ENCODE measurements at regions not wholly inside any gene's neighbourhood (a gene's known extent, or its start where the extent isn't known, plus 50 kb on each side); places are given as distances from the start of the nearest gene placed in this dataset.

GRCh38 chr15:31470756-31471155, 144.1 kb downstream of the KLF13 start:
- Histone ChIP-seq H3K9ac (ENCODE audit: low read length) (no peak overlapping the region), H3K4me3 (ENCODE audit: low read length) (no peak overlapping the region), H3K27me3 (ENCODE audit: control insufficient read depth, insufficient read depth, low read length) (no peaks in the 10 kb centered on the region), H3K9me3 (ENCODE audit: control insufficient read depth, low read length) (no peaks in the 10 kb centered on the region), H3K36me3 (ENCODE audit: control insufficient read depth, insufficient read depth, low read length) (no peaks in the 10 kb centered on the region), H3K4me1 (ENCODE audit: control insufficient read depth, insufficient read depth, low read length) (peaks cover 20% of the 10 kb centered on the region)

- Histone ChIP-seq H3K27me3 (ENCODE audit: control insufficient read depth, insufficient read depth, low read length) (no peaks in the 10 kb centered on the region), H3K4me3 (ENCODE audit: low read length) (no peak overlapping the region), H3K9ac (ENCODE audit: low read length) (no peak overlapping the region), H3K9me3 (ENCODE audit: control insufficient read depth, low read length) (no peaks in the 10 kb centered on the region), H3K36me3 (ENCODE audit: control insufficient read depth, insufficient read depth, low read length) (no peaks in the 10 kb centered on the region), H3K4me1 (ENCODE audit: control insufficient read depth, insufficient read depth, low read length) (peaks cover 16% of the 10 kb centered on the region)
Measured at GRCh38 chr15:31471731-31472430, 145.2 kb downstream of the KLF13 start.

- peaks cover 16% of the 10 kb centered on the region for H3K4me1 ChIP-seq (ENCODE audit: control insufficient read depth, insufficient read depth, low read length)
- no peak overlapping the region for H3K4me3 ChIP-seq (ENCODE audit: low read length)
- H3K9ac ChIP-seq (ENCODE audit: low read length): no peak overlapping the region
- H3K27me3 ChIP-seq (ENCODE audit: control insufficient read depth, insufficient read depth, low read length): no peaks in the 10 kb centered on the region
- H3K9me3 ChIP-seq (ENCODE audit: control insufficient read depth, low read length): no peaks in the 10 kb centered on the region
- H3K36me3 ChIP-seq (ENCODE audit: control insufficient read depth, insufficient read depth, low read length): no peaks in the 10 kb centered on the region
Measured at GRCh38 chr15:31472636-31473384, 146.2 kb downstream of the KLF13 start.

GRCh38 chr15:31473385-31474058, 146.9 kb downstream of the KLF13 start:
- Histone ChIP-seq H3K9ac (ENCODE audit: low read length) (no peak overlapping the region), H3K27me3 (ENCODE audit: control insufficient read depth, insufficient read depth, low read length) (no peaks in the 10 kb centered on the region), H3K4me3 (ENCODE audit: low read length) (no peak overlapping the region), H3K4me1 (ENCODE audit: control insufficient read depth, insufficient read depth, low read length) (peaks cover 16% of the 10 kb centered on the region), H3K9me3 (ENCODE audit: control insufficient read depth, low read length) (no peaks in the 10 kb centered on the region), H3K36me3 (ENCODE audit: control insufficient read depth, insufficient read depth, low read length) (no peaks in the 10 kb centered on the region)

DNA sequence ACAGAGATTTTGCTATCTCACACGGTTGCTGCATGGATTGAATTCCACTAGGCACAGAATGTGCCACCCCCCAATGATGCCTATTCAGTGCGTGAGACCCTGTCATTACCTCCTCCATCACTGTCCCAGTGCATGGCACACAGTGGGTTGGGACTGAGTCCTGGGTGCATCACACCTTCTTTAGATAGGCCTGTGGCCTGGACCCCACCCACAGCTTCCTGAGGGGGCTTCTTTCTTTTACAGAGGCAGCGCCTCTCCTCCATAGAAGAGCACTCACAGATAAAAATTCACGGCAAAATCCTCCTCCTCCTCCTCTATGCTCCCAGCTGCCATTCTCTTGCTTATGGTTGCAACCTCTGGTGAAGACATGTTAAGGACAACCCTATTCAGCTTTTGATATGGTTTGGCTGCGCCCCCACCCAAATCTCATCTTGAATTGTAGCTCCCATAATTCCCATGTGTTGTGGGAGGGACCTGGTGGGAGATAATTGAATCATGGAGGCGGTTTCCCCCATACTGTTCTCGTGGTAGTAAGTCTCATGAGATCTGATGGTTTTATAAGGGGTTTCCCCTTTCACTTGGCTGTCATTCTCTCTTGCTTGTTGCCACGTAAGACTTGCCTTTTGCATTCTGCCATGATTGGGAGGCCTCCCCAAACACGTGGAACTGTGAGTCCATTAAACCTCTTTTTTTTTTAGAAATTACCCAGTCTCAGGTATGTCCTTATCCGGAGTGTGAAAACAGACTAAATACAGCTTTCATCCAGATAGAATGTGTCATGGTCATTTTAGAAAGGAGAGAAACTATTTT, 147.6 kb downstream of the KLF13 start:
- H3K4me1 ChIP-seq (ENCODE audit: control insufficient read depth, insufficient read depth, low read length): peaks cover 16% of the 10 kb centered on the region
- no peaks in the 10 kb centered on the region for H3K27me3 ChIP-seq (ENCODE audit: control insufficient read depth, insufficient read depth, low read length)
- no peaks in the 10 kb centered on the region for H3K9me3 ChIP-seq (ENCODE audit: control insufficient read depth, low read length)
- H3K36me3 ChIP-seq (ENCODE audit: control insufficient read depth, insufficient read depth, low read length): no peaks in the 10 kb centered on the region
- no peak overlapping the region for H3K9ac ChIP-seq (ENCODE audit: low read length)
- no peak overlapping the region for H3K4me3 ChIP-seq (ENCODE audit: low read length)

DNA sequence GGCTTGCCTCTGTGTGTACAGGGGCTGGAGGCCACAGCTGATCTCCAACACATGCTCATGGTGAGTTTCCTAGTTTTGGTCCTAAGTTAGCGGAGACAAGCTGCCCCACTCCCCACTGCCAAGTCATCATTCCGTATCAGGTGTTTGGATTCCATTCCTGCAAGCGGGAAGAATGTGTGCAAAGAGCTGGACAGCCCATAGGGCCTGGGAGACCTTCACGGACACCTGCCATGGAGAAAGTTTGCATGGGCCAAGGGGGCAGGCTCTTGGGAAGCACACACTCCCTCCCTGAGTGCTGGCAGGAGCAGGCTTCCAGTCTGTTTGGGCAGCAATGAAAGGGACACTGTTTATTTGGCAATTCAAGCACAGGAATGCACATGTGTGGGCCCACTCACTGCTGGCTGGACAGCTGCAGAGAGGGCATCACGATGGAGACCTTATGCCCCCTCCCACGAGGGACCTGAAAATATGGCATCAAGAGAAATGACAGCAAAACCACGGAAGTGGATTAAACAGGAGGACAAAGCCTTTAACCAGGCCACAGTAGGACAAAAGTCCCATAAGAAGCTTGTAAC, 149.7 kb downstream of the KLF13 start:
- peaks cover 16% of the 10 kb centered on the region for H3K4me1 ChIP-seq (ENCODE audit: control insufficient read depth, insufficient read depth, low read length)
- no peak overlapping the region for H3K9ac ChIP-seq (ENCODE audit: low read length)
- no peaks in the 10 kb centered on the region for H3K9me3 ChIP-seq (ENCODE audit: control insufficient read depth, low read length)
- H3K36me3 ChIP-seq (ENCODE audit: control insufficient read depth, insufficient read depth, low read length): no peaks in the 10 kb centered on the region
- no peak overlapping the region for H3K4me3 ChIP-seq (ENCODE audit: low read length)
- peaks cover 4% of the 10 kb centered on the region for H3K27me3 ChIP-seq (ENCODE audit: control insufficient read depth, insufficient read depth, low read length)

- H3K4me3 ChIP-seq (ENCODE audit: low read length): no peak overlapping the region
- H3K4me1 ChIP-seq (ENCODE audit: control insufficient read depth, insufficient read depth, low read length): peaks cover 16% of the 10 kb centered on the region
Measured at GRCh38 chr15:31476866-31477265, 150.2 kb downstream of the KLF13 start.

GRCh38 chr15:31477301-31477700, 150.7 kb downstream of the KLF13 start:
- Histone ChIP-seq H3K4me3 (ENCODE audit: low read length) (no peak overlapping the region), H3K4me1 (ENCODE audit: control insufficient read depth, insufficient read depth, low read length) (peaks cover 14% of the 10 kb centered on the region), H3K9me3 (ENCODE audit: control insufficient read depth, low read length) (no peaks in the 10 kb centered on the region), H3K36me3 (ENCODE audit: control insufficient read depth, insufficient read depth, low read length) (no peaks in the 10 kb centered on the region), H3K9ac (ENCODE audit: low read length) (no peak overlapping the region), H3K27me3 (ENCODE audit: control insufficient read depth, insufficient read depth, low read length) (peaks cover 11% of the 10 kb centered on the region)

More at GRCh38 chr15:31476866-31477265, 150.2 kb downstream of the KLF13 start:
- Histone ChIP-seq H3K9ac (ENCODE audit: low read length) (no peak overlapping the region), H3K36me3 (ENCODE audit: control insufficient read depth, insufficient read depth, low read length) (no peaks in the 10 kb centered on the region), H3K9me3 (ENCODE audit: control insufficient read depth, low read length) (no peaks in the 10 kb centered on the region), H3K27me3 (ENCODE audit: control insufficient read depth, insufficient read depth, low read length) (peaks cover 6% of the 10 kb centered on the region)

DNA sequence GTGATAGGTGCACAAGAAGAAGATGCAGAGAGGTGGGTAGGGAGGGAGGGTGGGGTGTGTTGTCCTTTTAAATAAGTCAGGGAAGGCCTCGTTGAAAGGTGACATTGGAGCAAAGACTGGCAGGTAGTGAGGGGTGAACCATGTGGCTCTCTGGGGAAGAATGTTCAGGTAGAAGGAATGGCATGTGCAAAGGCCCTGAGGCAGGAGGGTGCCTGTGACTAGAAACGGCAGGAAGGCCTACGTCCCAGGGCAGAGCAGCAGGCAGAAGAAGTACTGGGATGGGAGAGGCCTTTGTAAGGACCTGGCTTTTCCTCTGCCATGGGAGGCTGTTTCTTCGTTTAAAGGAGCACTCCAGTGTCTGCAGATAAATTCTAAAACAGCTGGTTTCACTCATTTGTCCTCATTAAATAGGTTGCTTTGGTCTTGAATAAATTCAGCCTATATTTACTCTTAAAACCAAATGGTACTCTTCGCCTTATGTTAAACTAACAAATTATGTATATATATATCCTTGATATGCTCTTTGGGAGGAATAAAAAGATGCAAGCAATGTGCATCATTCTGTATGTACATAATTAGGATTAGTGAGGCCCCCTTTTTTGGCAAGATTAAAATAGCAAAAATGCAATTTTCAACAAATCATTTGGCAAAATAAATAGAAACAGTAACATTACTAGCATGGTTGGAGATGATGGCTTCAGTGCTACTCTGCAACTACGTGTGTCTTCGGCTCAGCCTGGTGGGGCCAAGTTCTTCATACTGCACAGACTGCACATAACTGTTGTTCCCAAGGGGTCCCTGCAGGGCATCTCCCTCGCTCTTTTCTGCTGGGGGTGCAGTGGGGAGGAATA, 151.4 kb downstream of the KLF13 start:
- Histone ChIP-seq H3K27me3 (ENCODE audit: control insufficient read depth, insufficient read depth, low read length) (peaks cover 18% of the 10 kb centered on the region), H3K4me3 (ENCODE audit: low read length) (no peak overlapping the region), H3K36me3 (ENCODE audit: control insufficient read depth, insufficient read depth, low read length) (no peaks in the 10 kb centered on the region), H3K9ac (ENCODE audit: low read length) (no peak overlapping the region), H3K9me3 (ENCODE audit: control insufficient read depth, low read length) (no peaks in the 10 kb centered on the region), H3K4me1 (ENCODE audit: control insufficient read depth, insufficient read depth, low read length) (peaks cover 6% of the 10 kb centered on the region)

- no peaks in the 10 kb centered on the region for H3K4me1 ChIP-seq (ENCODE audit: control insufficient read depth, insufficient read depth, low read length)
- no peaks in the 10 kb centered on the region for H3K36me3 ChIP-seq (ENCODE audit: control insufficient read depth, insufficient read depth, low read length)
- H3K9ac ChIP-seq (ENCODE audit: low read length): no peak overlapping the region
- peaks cover 18% of the 10 kb centered on the region for H3K27me3 ChIP-seq (ENCODE audit: control insufficient read depth, insufficient read depth, low read length)
- H3K9me3 ChIP-seq (ENCODE audit: control insufficient read depth, low read length): no peaks in the 10 kb centered on the region
- no peak overlapping the region for H3K4me3 ChIP-seq (ENCODE audit: low read length)
Measured at GRCh38 chr15:31478702-31479221, 152.1 kb downstream of the KLF13 start.

Data from mucosa of stomach (tissue), 1 donor.